IMR-90 (cell line): ENCODE measurements at regions not wholly inside any gene's neighbourhood (a gene's known extent, or its start where the extent isn't known, plus 50 kb on each side); places are given as distances from the start of the nearest gene placed in this dataset.

Source experiments
- ATAC-seq: fragments of 200-7000 bp; cut with Tn5 transposase; 2 replicates; pipeline ENCODE4 v1.9.1; 2020; ENCODE audit warnings: low read depth, mild to moderate bottlenecking, moderate library complexity
- BruUV-seq: library from RNA; stranded (reverse); fragments of 400-500 nt; replicated peaks from 2 replicates; lab custom pipeline; 2021; lab: Mats Ljungman, UMichigan
- CTCF ChIA-PET: fragments of 300-600 bp; formaldehyde crosslinking; extraction: SDS; loops from one replicate; lab custom pipeline; 2021; ENCODE audit warnings: antibody characterized with exemption; lab: Yijun Ruan, JAX
- POLR2A ChIA-PET: fragments of 300-600 bp; sonication (Branson Sonifier 250); formaldehyde crosslinking; loops from one replicate; lab custom pipeline; 2022; ENCODE audit warnings: antibody characterized with exemption; ENCODE audit not compliant: unreplicated experiment; lab: Charles Lee
- DNase-seq: peaks from one replicate; pipeline ENCODE4 v3.0.0; 2013
- H2AFZ ChIP-seq: replicated peaks from 2 replicates; pipeline ENCODE3; 2013; ENCODE audit warnings: low read length, mild to moderate bottlenecking; ENCODE audit not compliant: poor library complexity
- H2AK5ac ChIP-seq: 2 replicates; pipeline ENCODE4 v1.6.1; 2013; ENCODE audit warnings: low read depth, low read length, inconsistent platforms
- H2AK9ac ChIP-seq: replicated peaks from 2 replicates; pipeline ENCODE3; 2013; ENCODE audit warnings: mild to moderate bottlenecking, low read depth, low read length, moderate library complexity; ENCODE audit not compliant: poor library complexity
- H2BK120ac ChIP-seq: 2 replicates; pipeline ENCODE4 v1.6.1; 2013; ENCODE audit warnings: low read depth, low read length, inconsistent platforms
- H2BK15ac ChIP-seq: 3 replicates; pipeline ENCODE4 v1.6.1; 2013; ENCODE audit warnings: low read depth, low read length, inconsistent platforms
- H2BK20ac ChIP-seq: 2 replicates; pipeline ENCODE4 v1.6.1; 2013; ENCODE audit warnings: low read depth, mild to moderate bottlenecking, inconsistent platforms, low read length, moderate library complexity
- H2BK5ac ChIP-seq: 2 replicates; pipeline ENCODE4 v1.6.1; 2013; ENCODE audit warnings: mild to moderate bottlenecking, low read depth, low read length, inconsistent platforms; ENCODE audit not compliant: poor library complexity, severe bottlenecking
- H3K14ac ChIP-seq: replicated peaks from 2 replicates; pipeline ENCODE4 v1.6.1; 2013; ENCODE audit warnings: low read depth, low read length, inconsistent platforms
- H3K18ac ChIP-seq: 2 replicates; pipeline ENCODE4 v1.6.1; 2013; ENCODE audit warnings: low read depth, low read length, control low read depth
- H3K23ac ChIP-seq: 2 replicates; pipeline ENCODE4 v1.6.1; 2013; ENCODE audit warnings: low read depth, low read length, inconsistent platforms
- H3K27ac ChIP-seq: 2 replicates; pipeline ENCODE4 v1.5.1; 2013; ENCODE audit warnings: mild to moderate bottlenecking, control low read depth, low read length; ENCODE audit not compliant: insufficient read depth
- H3K27me3 ChIP-seq: 2 replicates; pipeline ENCODE4 v1.6.1; 2013; ENCODE audit warnings: low read length; ENCODE audit not compliant: control insufficient read depth, insufficient read depth
- H3K36me3 ChIP-seq: 2 replicates; pipeline ENCODE4 v1.6.1; 2013; ENCODE audit warnings: low read length, mixed read lengths; ENCODE audit not compliant: control insufficient read depth, insufficient read depth
- H3K4ac ChIP-seq: 2 replicates; pipeline ENCODE4 v1.6.1; 2013; ENCODE audit warnings: low read depth, low read length, inconsistent platforms
- H3K4me1 ChIP-seq: 2 replicates; pipeline ENCODE4 v1.6.1; 2013; ENCODE audit warnings: low read length, mixed read lengths; ENCODE audit not compliant: control insufficient read depth, insufficient read depth
- H3K4me2 ChIP-seq: 2 replicates; pipeline ENCODE4 v1.6.1; 2013; ENCODE audit warnings: low read depth, mild to moderate bottlenecking, control low read depth, low read length, moderate library complexity
- H3K4me3 ChIP-seq: 2 replicates; pipeline ENCODE4 v1.5.1; 2013; ENCODE audit warnings: low read depth, mild to moderate bottlenecking, control low read depth, low read length, moderate library complexity; ENCODE audit not compliant: insufficient read depth
- H3K56ac ChIP-seq: 2 replicates; pipeline ENCODE4 v1.6.1; 2013; ENCODE audit warnings: low read length, inconsistent platforms; ENCODE audit not compliant: insufficient read depth; ENCODE audit errors: extremely low read depth
- H3K79me1 ChIP-seq, 2 experiments: 2 replicates each; pipeline ENCODE4 v1.6.1; 2013; ENCODE audit warnings: low read length in 2 of 2, inconsistent platforms in 1 of 2, low read depth in 1 of 2
- H3K9ac ChIP-seq: 2 replicates; pipeline ENCODE4 v1.6.1; 2013; ENCODE audit warnings: low read depth, low read length, control low read depth
- H3K9me1 ChIP-seq: 2 replicates; pipeline ENCODE4 v1.6.1; 2013; ENCODE audit warnings: low read length, inconsistent platforms; ENCODE audit not compliant: insufficient read depth
- H3K9me3 ChIP-seq: 2 replicates; pipeline ENCODE4 v1.6.1; 2013; ENCODE audit warnings: low read length; ENCODE audit not compliant: control insufficient read depth, insufficient read depth
- H4K20me1 ChIP-seq: 2 replicates; pipeline ENCODE4 v1.6.1; 2013; ENCODE audit warnings: low read length, inconsistent platforms; ENCODE audit not compliant: insufficient read depth
- H4K5ac ChIP-seq: 2 replicates; pipeline ENCODE4 v1.6.1; 2013; ENCODE audit warnings: mild to moderate bottlenecking, low read depth, low read length, control low read depth
- H4K8ac ChIP-seq, 2 experiments: 2 replicates each; pipeline ENCODE4 v1.6.1; 2013; ENCODE audit warnings: low read depth in 2 of 2, low read length in 2 of 2, control low read depth in 1 of 2, inconsistent platforms in 1 of 2
- H4K91ac ChIP-seq: 2 replicates; pipeline ENCODE4 v1.6.1; 2013; ENCODE audit warnings: low read depth, low read length, inconsistent platforms; ENCODE audit not compliant: insufficient read depth
- CHD1 ChIP-seq: IDR thresholded peaks from 2 replicates; pipeline ENCODE4 v1.6.1; 2012; ENCODE audit warnings: low read depth, low read length, improper control_type of control experiment
- MAZ ChIP-seq: IDR thresholded peaks from 2 replicates; pipeline ENCODE4 v1.6.1; 2012; ENCODE audit warnings: low read depth, mild to moderate bottlenecking, low read length, improper control_type of control experiment, moderate library complexity, borderline replicate concordance
- MXI1 ChIP-seq: IDR thresholded peaks from 2 replicates; pipeline ENCODE4 v1.6.1; 2012; ENCODE audit warnings: low read depth, mild to moderate bottlenecking, low read length, moderate library complexity, borderline replicate concordance
- NFE2L2 ChIP-seq: fragments of 150-350 bp; IDR thresholded peaks from 2 replicates; pipeline ENCODE4 v1.6.1; 2016; ENCODE audit warnings: low read depth, mild to moderate bottlenecking, low read length
- POLR2A ChIP-seq: IDR thresholded peaks from 2 replicates; pipeline ENCODE4 v1.6.1; 2012; ENCODE audit warnings: mild to moderate bottlenecking, low read depth, low read length
- RAD21 ChIP-seq: IDR thresholded peaks from 2 replicates; pipeline ENCODE4 v1.6.1; 2012; ENCODE audit warnings: low read length, improper control_type of control experiment
- SMC3 ChIP-seq: fragments of 150-350 bp; IDR thresholded peaks from 2 replicates; pipeline ENCODE4 v1.6.1; 2016; ENCODE audit warnings: low read depth, mild to moderate bottlenecking, antibody characterized with exemption, low read length, moderate library complexity
- WGBS, 2 experiments: methylation state at CpG; one replicate each; pipeline versions ENCODE4 v1.1.5 to v1.1.7; 2013; ENCODE audit warnings: missing lambda C conversion rate in 2 of 2; ENCODE audit not compliant: insufficient read length in 1 of 2; ENCODE audit errors: extremely low coverage in 2 of 2; 5-methylcytosine and 5-hydroxymethylcytosine counted together
- dilution Hi-C: fragments of 300-500 bp; cut with HindIII; formaldehyde crosslinking; loops from one replicate; pipeline ENCODE4 v1.14.3; 2018; ENCODE audit warnings: low sequenced_read_pairs; ENCODE audit not compliant: unreplicated experiment
- in situ Hi-C: fragments of 300-500 bp; cut with MboI; formaldehyde crosslinking; loops from 3 replicates; pipeline ENCODE4 v1.14.3; 2019; ENCODE audit warnings: low sequenced_read_pairs, inconsistent platforms, mixed read lengths
- intact Hi-C: fragments of 100-400 bp; cut with micrococcal nuclease; formaldehyde crosslinking; loops from 2 replicates; pipeline ENCODE4 v1.10.0; 2022
- TF ChIP-seq, protein P1 (sequence below): conservative IDR thresholded peaks from 2 replicates; pipeline ENCODE4 v1.5.1; 2012; ENCODE audit warnings: mild to moderate bottlenecking, low read depth, low read length, improper control_type of control experiment

- no peak overlapping the region for H4K5ac ChIP-seq
- H2BK20ac ChIP-seq = no peak overlapping the region
- no peak overlapping the region for H3K56ac ChIP-seq
- no peak overlapping the region for H3K18ac ChIP-seq
- H3K27ac ChIP-seq = no peak overlapping the region
- H2BK5ac ChIP-seq = no peak overlapping the region
- H3K23ac ChIP-seq = no peak overlapping the region
- H2AK5ac ChIP-seq = no peak overlapping the region
- in situ Hi-C loops (no loop called here), dilution Hi-C loops (no loop called here), intact Hi-C loops (no loop called here)
- no peaks in the 10 kb centered on the region for H3K27me3 ChIP-seq
- no TSS peak for BruUV-seq
- POLR2A ChIA-PET = no interaction called here
- no peak overlapping the region for H4K91ac ChIP-seq
- H3K14ac ChIP-seq = no peak overlapping the region
- no peak for ATAC-seq
- no peaks in the 10 kb centered on the region for H4K20me1 ChIP-seq
- H2BK120ac ChIP-seq = no peak overlapping the region
- TF ChIP-seq MAZ (no peak), MXI1 (no peak), SMC3 (no peak), NFE2L2 (no peak), RAD21 (no peak), CHD1 (no peak), POLR2A (no peak)
- TF ChIP-seq, protein P1, sequence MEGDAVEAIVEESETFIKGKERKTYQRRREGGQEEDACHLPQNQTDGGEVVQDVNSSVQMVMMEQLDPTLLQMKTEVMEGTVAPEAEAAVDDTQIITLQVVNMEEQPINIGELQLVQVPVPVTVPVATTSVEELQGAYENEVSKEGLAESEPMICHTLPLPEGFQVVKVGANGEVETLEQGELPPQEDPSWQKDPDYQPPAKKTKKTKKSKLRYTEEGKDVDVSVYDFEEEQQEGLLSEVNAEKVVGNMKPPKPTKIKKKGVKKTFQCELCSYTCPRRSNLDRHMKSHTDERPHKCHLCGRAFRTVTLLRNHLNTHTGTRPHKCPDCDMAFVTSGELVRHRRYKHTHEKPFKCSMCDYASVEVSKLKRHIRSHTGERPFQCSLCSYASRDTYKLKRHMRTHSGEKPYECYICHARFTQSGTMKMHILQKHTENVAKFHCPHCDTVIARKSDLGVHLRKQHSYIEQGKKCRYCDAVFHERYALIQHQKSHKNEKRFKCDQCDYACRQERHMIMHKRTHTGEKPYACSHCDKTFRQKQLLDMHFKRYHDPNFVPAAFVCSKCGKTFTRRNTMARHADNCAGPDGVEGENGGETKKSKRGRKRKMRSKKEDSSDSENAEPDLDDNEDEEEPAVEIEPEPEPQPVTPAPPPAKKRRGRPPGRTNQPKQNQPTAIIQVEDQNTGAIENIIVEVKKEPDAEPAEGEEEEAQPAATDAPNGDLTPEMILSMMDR = no peak
- no peaks in the 10 kb centered on the region for H3K4me1 ChIP-seq
- H3K9me1 ChIP-seq = no peaks in the 10 kb centered on the region
- H3K36me3 ChIP-seq = no peaks in the 10 kb centered on the region
- H2AK9ac ChIP-seq = no peak overlapping the region
- CTCF ChIA-PET = no interaction called here
- H3K4me3 ChIP-seq = no peak overlapping the region
- no peak overlapping the region for H3K4ac ChIP-seq
- no peak overlapping the region for H3K9ac ChIP-seq
- no peak overlapping the region for H2BK15ac ChIP-seq
- H3K79me1 ChIP-seq = no peaks in the 10 kb centered on the region
- no peak overlapping the region for H2AFZ ChIP-seq
- H4K8ac ChIP-seq = no peak overlapping the region
- no peak for DNase-seq
- no peak overlapping the region for H3K4me2 ChIP-seq
- WGBS, 2 experiments = no CpG with 5 or more reads among the region's 1 CpG
- H3K9me3 ChIP-seq = no peaks in the 10 kb centered on the region
Measured at GRCh38 chr3:82424031-82424339, 662.5 kb upstream of the GBE1 start.
